ENCODE measurements at regions not wholly inside any gene's neighbourhood (a gene's known extent, or its start where the extent isn't known, plus 50 kb on each side); places are given as distances from the start of the nearest gene placed in this dataset.

- WGBS (ENCODE audit: extremely low coverage, insufficient read length, low lambda C conversion rate): no CpG with 5 or more reads among the region's 29 CpGs
- peaks cover 22 to 31% of the 10 kb centered on the region in 2 experiments for H3K4me1 Mint-ChIP-seq
- H3K14ac ChIP-seq (ENCODE audit: insufficient read depth, low read length): no peak overlapping the region
- H3K79me2 ChIP-seq (ENCODE audit: insufficient read depth, low read length): peaks cover 4% of the 10 kb centered on the region; the same call in 1 of the 2 replicates
- H4K91ac ChIP-seq (ENCODE audit: insufficient read length, low read depth, low read length): no peak overlapping the region
- no peaks in the 10 kb centered on the region; a peak in 1 of 5 replicates for H3K9me3 Mint-ChIP-seq
- H3K4me1 ChIP-seq (ENCODE audit: insufficient read depth, low read length): no peaks in the 10 kb centered on the region
- H3K56ac ChIP-seq (ENCODE audit: insufficient read length, low read depth, low read length): no peak overlapping the region
- peaks cover 17% of the 10 kb centered on the region for H3K23me2 ChIP-seq (ENCODE audit: insufficient read length, low read depth, low read length, poor library complexity, severe bottlenecking)
- peak overlapping the region; percentile 84 for H3K4me2 ChIP-seq (ENCODE audit: insufficient read depth, insufficient read length, low read length)
- H2AFZ ChIP-seq (ENCODE audit: low read length): no peak overlapping the region
- no peak overlapping the region for H2BK15ac ChIP-seq (ENCODE audit: low read depth, low read length)
- no peak overlapping the region for H2BK120ac ChIP-seq (ENCODE audit: low read depth, low read length, poor library complexity, severe bottlenecking)
- peaks cover 0 to 2% (median 0%) of the 10 kb centered on the region in 3 experiments; a peak in 2 of 7 replicates for H3K36me3 Mint-ChIP-seq (ENCODE audit: insufficient read depth in 1 of 3, low read depth in 3 of 3)
- H3K27me3 ChIP-seq (ENCODE audit: insufficient read depth, low read length): no peaks in the 10 kb centered on the region
- no peak overlapping the region for H3K23ac ChIP-seq (ENCODE audit: insufficient read length, low read depth, low read length)
- H2BK5ac ChIP-seq (ENCODE audit: insufficient read length, low read length): no peak overlapping the region
- H3T11ph ChIP-seq (ENCODE audit: low read length): no peak overlapping the region
- H2AK5ac ChIP-seq (ENCODE audit: insufficient read length, low read length): no peak overlapping the region
- no peaks in the 10 kb centered on the region for H3K79me1 ChIP-seq (ENCODE audit: insufficient read depth, low read depth, low read length, poor library complexity, severe bottlenecking)
- no peak overlapping the region for H2BK20ac ChIP-seq (ENCODE audit: low read depth, low read length, poor library complexity, severe bottlenecking)
- TF ChIP-seq, protein P1, sequence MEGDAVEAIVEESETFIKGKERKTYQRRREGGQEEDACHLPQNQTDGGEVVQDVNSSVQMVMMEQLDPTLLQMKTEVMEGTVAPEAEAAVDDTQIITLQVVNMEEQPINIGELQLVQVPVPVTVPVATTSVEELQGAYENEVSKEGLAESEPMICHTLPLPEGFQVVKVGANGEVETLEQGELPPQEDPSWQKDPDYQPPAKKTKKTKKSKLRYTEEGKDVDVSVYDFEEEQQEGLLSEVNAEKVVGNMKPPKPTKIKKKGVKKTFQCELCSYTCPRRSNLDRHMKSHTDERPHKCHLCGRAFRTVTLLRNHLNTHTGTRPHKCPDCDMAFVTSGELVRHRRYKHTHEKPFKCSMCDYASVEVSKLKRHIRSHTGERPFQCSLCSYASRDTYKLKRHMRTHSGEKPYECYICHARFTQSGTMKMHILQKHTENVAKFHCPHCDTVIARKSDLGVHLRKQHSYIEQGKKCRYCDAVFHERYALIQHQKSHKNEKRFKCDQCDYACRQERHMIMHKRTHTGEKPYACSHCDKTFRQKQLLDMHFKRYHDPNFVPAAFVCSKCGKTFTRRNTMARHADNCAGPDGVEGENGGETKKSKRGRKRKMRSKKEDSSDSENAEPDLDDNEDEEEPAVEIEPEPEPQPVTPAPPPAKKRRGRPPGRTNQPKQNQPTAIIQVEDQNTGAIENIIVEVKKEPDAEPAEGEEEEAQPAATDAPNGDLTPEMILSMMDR (conservative IDR thresholded peaks at IDR 0.05): no peak
- no peak overlapping the region for H4K5ac ChIP-seq (ENCODE audit: insufficient read length, low read depth, low read length)
- H4K20me1 ChIP-seq (ENCODE audit: control insufficient read depth, insufficient read depth, insufficient read length): no peaks in the 10 kb centered on the region
- H3K4ac ChIP-seq (ENCODE audit: low read depth, low read length): no peak overlapping the region
- no peak for DNase-seq
- peak overlapping the region; percentile 98 to 99 for H3K4me3 Mint-ChIP-seq
- H3K27ac ChIP-seq (ENCODE audit: insufficient read length, low read depth, low read length): no peak overlapping the region
- peaks cover 5% of the 10 kb centered on the region; the same call in 1 of the 2 replicates for H3K27me3 Mint-ChIP-seq (ENCODE audit: low read depth)
- H4K8ac ChIP-seq (replicated peaks; ENCODE audit: insufficient read length, low read depth, low read length): no peak overlapping the region
- peak overlapping the region in 2 of 3 experiments; percentile 22 to 77; a peak in 2 of 7 replicates for H3K27ac Mint-ChIP-seq
- no peaks in the 10 kb centered on the region for H3K9me3 ChIP-seq (ENCODE audit: control insufficient read depth, low read depth, low read length)
- H2BK12ac ChIP-seq (ENCODE audit: insufficient read length, low read depth, low read length): no peak overlapping the region
- H3K18ac ChIP-seq (ENCODE audit: insufficient read length, low read depth, low read length): no peak overlapping the region
- H3K9ac ChIP-seq (ENCODE audit: extremely low read depth, insufficient read length, low read length): peak overlapping the region; percentile 11
Measured at GRCh38 chr13:50080203-50080910, 65.1 kb downstream of the KCNRG start.

Data from H9 (cell line).